Cardiac muscle cell (in vitro differentiated cells and primary cell): ENCODE measurements at regions not wholly inside any gene's neighbourhood (a gene's known extent, or its start where the extent isn't known, plus 50 kb on each side); places are given as distances from the start of the nearest gene placed in this dataset.
"Not testable (repeated sequence)": the region's sequence is repeated elsewhere in the genome, so short reads cannot be mapped to it uniquely, and the experiment has no call there.

Source experiments
- DNase-seq, 2 donors: peaks; one replicate each; pipeline versions ENCODE4 v3.0.0 to v3.0.0-alpha.2; 2010 to 2017; ENCODE audit warnings: low read depth in 1 of 2, low spot score in 1 of 2
- H3K27ac ChIP-seq: fragments of 200-600 bp; sonication (generic); 2 replicates; pipeline ENCODE4 v1.5.1; 2016
- H3K27me3 ChIP-seq: fragments of 200-600 bp; sonication (generic); 2 replicates; pipeline ENCODE4 v1.6.0; 2016; ENCODE audit warnings: control low read depth
- H3K36me3 ChIP-seq: fragments of 200-600 bp; sonication (generic); 2 replicates; pipeline ENCODE4 v1.5.1; 2016; ENCODE audit warnings: control low read depth
- H3K4me1 ChIP-seq: fragments of 200-600 bp; sonication (generic); 2 replicates; pipeline ENCODE4 v1.8.1; 2017; ENCODE audit warnings: low read depth, mild to moderate bottlenecking, mixed run types
- H3K4me3 ChIP-seq: fragments of 200-600 bp; sonication (generic); 2 replicates; pipeline ENCODE4 v1.5.1; 2016; ENCODE audit warnings: mild to moderate bottlenecking
- H3K9me3 ChIP-seq: fragments of 200-600 bp; sonication (generic); 2 replicates; pipeline ENCODE4 v1.5.1; 2017; ENCODE audit warnings: low read depth, mild to moderate bottlenecking, control low read depth
- CTCF ChIP-seq: IDR thresholded peaks from 2 replicates; pipeline ENCODE4 v1.5.1; 2012; ENCODE audit warnings: low read depth, mild to moderate bottlenecking, low read length

DNA sequence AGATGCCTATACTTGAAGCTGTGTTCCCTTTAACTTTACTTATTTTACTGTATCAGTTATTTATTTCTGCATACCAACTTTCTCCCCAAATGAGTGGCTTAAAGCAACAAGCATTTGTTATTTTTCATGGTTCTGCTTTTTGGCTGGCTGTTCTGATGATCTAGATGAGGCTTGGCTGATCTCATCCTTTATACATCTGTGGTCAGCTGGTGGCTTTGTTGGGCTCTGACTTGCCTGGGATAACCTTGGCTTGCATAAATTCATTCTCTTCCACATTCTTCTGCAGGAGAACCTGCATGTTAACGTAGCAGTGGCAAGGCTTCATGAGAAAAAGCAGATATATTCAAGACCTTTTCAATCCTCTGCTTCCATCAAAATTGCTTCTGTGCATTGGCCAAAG is 1317.6 kb downstream of the ADGRL3 start:
- TF ChIP-seq CTCF: no peak
- H3K36me3 ChIP-seq: no peaks in the 10 kb centered on the region

GRCh38 chr4:62513306-62513705 is 1313.2 kb downstream of the ADGRL3 start:
- no peaks in the 10 kb centered on the region for H3K27me3 ChIP-seq
- no peak for DNase-seq
- H3K4me1 ChIP-seq: peaks cover 16% of the 10 kb centered on the region
- H3K27ac ChIP-seq: peak overlapping the region; percentile 83
- TF ChIP-seq CTCF: no peak
- no peaks in the 10 kb centered on the region for H3K9me3 ChIP-seq
- H3K36me3 ChIP-seq: no peaks in the 10 kb centered on the region
- no peak overlapping the region for H3K4me3 ChIP-seq

More for the DNA sequence above, 1317.6 kb downstream of the ADGRL3 start:
- Histone ChIP-seq H3K27me3 (no peaks in the 10 kb centered on the region), H3K4me1 (peaks cover 1% of the 10 kb centered on the region), H3K4me3 (no peak overlapping the region), H3K9me3 (no peaks in the 10 kb centered on the region), H3K27ac (no peak overlapping the region)
- DNase-seq: no peak

GRCh38 chr4:62512271-62512670 is 1312.1 kb downstream of the ADGRL3 start:
- no peak for TF ChIP-seq CTCF
- Histone ChIP-seq H3K27me3 (no peaks in the 10 kb centered on the region), H3K4me3 (no peak overlapping the region), H3K4me1 (peaks cover 16% of the 10 kb centered on the region), H3K36me3 (no peaks in the 10 kb centered on the region), H3K9me3 (no peaks in the 10 kb centered on the region), H3K27ac (peak overlapping the region; percentile 83)
- DNase-seq: peak in 1 of 2 donors; percentile 70

DNA sequence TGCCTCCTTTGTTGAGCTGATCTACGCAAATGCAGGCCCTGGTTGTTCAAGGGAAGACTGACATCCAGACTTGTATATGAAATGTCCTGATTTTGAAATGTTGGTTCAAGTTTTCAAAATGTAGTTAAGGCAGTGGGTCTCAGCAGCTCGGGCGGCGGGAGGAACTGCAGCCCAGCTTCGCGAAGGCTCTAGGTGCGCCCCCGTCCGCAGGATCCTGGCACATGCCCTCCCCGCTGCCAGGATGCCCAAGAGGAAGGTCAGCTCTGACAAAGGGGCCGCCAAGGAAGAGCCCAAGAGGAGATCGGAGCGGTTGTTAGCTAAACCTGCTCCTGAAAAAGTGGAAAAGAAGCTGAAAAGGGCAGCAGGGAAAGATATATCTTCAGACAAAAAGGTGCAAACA is 1310.1 kb downstream of the ADGRL3 start:
- Histone ChIP-seq H3K4me1 (peaks cover 16% of the 10 kb centered on the region), H3K27me3 (no peaks in the 10 kb centered on the region), H3K4me3 (no peak overlapping the region), H3K9me3 (no peaks in the 10 kb centered on the region), H3K36me3 (no peaks in the 10 kb centered on the region), H3K27ac (no peak overlapping the region)
- DNase-seq: no peak
- no peak for TF ChIP-seq CTCF

DNA sequence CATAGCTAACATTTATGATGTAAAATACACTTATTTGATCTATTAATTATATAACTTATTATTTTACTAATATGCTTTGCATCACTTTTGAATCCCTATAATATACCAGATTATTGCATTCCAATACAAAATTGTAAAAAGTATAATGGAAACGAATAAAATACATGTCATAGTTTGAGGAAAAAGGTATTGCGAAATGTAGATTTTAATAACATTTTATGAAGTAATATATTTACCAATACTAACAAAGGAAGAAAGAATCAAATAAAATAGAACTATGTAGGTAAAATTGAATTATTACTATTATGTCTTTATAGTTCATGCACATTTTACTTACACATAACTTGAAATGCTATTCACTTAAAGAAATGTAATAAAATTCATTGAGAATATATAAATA is 1300.2 kb downstream of the ADGRL3 start:
- TF ChIP-seq CTCF: no peak
- Histone ChIP-seq H3K4me3 (no peak overlapping the region), H3K4me1 (no peaks in the 10 kb centered on the region), H3K9me3 (no peaks in the 10 kb centered on the region), H3K36me3 (no peaks in the 10 kb centered on the region), H3K27ac (no peak overlapping the region), H3K27me3 (no peaks in the 10 kb centered on the region)
- DNase-seq: no peak

DNA sequence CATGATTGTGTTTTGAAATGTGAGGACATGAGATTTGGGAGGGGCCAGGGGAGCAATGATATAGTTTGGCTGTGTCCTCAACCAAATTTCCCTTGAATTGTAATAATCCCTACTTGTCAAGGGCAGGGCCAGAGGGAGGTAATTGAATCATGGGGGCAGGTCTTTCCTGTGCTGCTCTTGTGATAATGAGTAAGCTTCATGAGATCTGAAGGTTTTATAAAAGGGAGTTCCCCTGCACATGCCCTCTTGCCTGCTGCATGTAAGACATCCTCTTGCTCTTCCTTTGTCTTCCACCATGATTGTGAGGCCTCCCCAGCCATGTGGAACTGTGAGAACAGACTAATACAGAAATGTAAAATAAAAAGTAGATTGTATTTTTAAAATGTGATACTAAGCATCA is 1294.9 kb downstream of the ADGRL3 start:
- no peak for DNase-seq
- no peaks in the 10 kb centered on the region for H3K27me3 ChIP-seq
- no peak overlapping the region for H3K4me3 ChIP-seq
- H3K36me3 ChIP-seq: no peaks in the 10 kb centered on the region
- no peaks in the 10 kb centered on the region for H3K9me3 ChIP-seq
- H3K4me1 ChIP-seq: no peaks in the 10 kb centered on the region
- H3K27ac ChIP-seq: no peak overlapping the region
- no peak for TF ChIP-seq CTCF

DNA sequence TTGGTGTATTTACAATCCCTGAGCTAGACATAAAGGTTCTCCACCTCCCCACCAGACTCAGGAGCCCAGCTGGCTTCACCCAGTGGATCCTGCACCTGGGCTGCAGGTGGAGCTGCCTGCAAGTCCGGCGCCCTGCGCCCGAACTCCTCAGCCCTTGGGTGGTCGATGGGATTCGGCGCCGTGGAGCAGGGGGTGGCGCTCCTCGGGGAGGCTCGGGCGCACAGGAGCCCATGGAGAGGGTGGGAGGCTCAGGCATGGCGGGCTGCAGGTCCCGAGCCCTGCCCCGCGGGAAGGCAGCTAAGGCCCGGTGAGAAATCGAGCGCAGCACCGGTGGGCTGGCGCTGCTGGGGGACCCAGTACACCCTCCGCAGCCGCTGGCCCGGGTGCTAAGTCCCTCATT is 1291.6 kb downstream of the ADGRL3 start:
- not testable (repeated sequence) for H3K9me3 ChIP-seq, H3K27ac ChIP-seq, DNase-seq, H3K27me3 ChIP-seq, H3K36me3 ChIP-seq, H3K4me3 ChIP-seq, H3K4me1 ChIP-seq
